IPS-NIHi7 (cell line): ENCODE measurements at regions not wholly inside any gene's neighbourhood (a gene's known extent, or its start where the extent isn't known, plus 50 kb on each side); places are given as distances from the start of the nearest gene placed in this dataset.

Experiments
- DNase-seq: peaks from one replicate; pipeline ENCODE4 v3.0.0; 2012; ENCODE audit warnings: mixed read lengths; ENCODE audit errors: extremely low spot score

GRCh38 chr10:4345877-4346646 lies 479.9 kb upstream of the AKR1E2 start:
- DNase-seq: no peak

- DNase-seq: no peak
Observed at GRCh38 chr10:4344492-4344994, 481.5 kb upstream of the AKR1E2 start.

- DNase-seq: no peak
Observed at GRCh38 chr10:4343873-4344272, 482.1 kb upstream of the AKR1E2 start.

GRCh38 chr10:4343091-4343490 lies 482.9 kb upstream of the AKR1E2 start:
- DNase-seq: no peak

GRCh38 chr10:4338768-4339167 lies 487.2 kb upstream of the AKR1E2 start:
- DNase-seq: no peak

- no peak for DNase-seq
Observed at GRCh38 chr10:4337563-4337962, 488.4 kb upstream of the AKR1E2 start.

- DNase-seq: no peak
Observed at GRCh38 chr10:4334871-4335270, 491.1 kb upstream of the AKR1E2 start.

GRCh38 chr10:4334015-4334414 lies 492.0 kb upstream of the AKR1E2 start:
- DNase-seq: no peak

GRCh38 chr10:4333459-4333894 lies 492.5 kb upstream of the AKR1E2 start:
- no peak for DNase-seq

- no peak for DNase-seq
Observed at GRCh38 chr10:4332764-4333458, 493.1 kb upstream of the AKR1E2 start.

GRCh38 chr10:4331150-4331549 lies 494.9 kb upstream of the AKR1E2 start:
- DNase-seq: no peak

GRCh38 chr10:4330636-4331035 lies 495.4 kb upstream of the AKR1E2 start:
- DNase-seq: no peak

GRCh38 chr10:4329225-4329624 lies 496.8 kb upstream of the AKR1E2 start:
- no peak for DNase-seq

GRCh38 chr10:4326647-4327046 lies 499.4 kb upstream of the AKR1E2 start:
- DNase-seq: no peak

GRCh38 chr10:4319870-4320367 lies 506.1 kb upstream of the AKR1E2 start:
- no peak for DNase-seq

- DNase-seq: no peak
Observed at GRCh38 chr10:4316161-4316810, 509.7 kb upstream of the AKR1E2 start.

- DNase-seq: no peak
Observed at GRCh38 chr10:4315551-4315950, 510.5 kb upstream of the AKR1E2 start.

- no peak for DNase-seq
Observed at GRCh38 chr10:4313051-4313450, 513.0 kb upstream of the AKR1E2 start.

- DNase-seq: no peak
Observed at GRCh38 chr10:4312051-4312835, 513.8 kb upstream of the AKR1E2 start.

- DNase-seq: no peak
Observed at GRCh38 chr10:4310172-4310571, 515.8 kb upstream of the AKR1E2 start.

- DNase-seq: no peak
Observed at GRCh38 chr10:4307910-4308309, 518.1 kb upstream of the AKR1E2 start.

- DNase-seq: no peak
Observed at GRCh38 chr10:4306871-4307270, 519.1 kb upstream of the AKR1E2 start.
